HG03280 (cell line): ENCODE measurements at regions not wholly inside any gene's neighbourhood (a gene's known extent, or its start where the extent isn't known, plus 50 kb on each side); places are given as distances from the start of the nearest gene placed in this dataset.
"Not testable (repeated sequence)": the region's sequence is repeated elsewhere in the genome, so short reads cannot be mapped to it uniquely, and the experiment has no call there.

Source experiments
- ATAC-seq: cut with Tn5 transposase; IDR thresholded peaks from one replicate; pipeline ENCODE4 v1.9.1; 2021; ENCODE audit warnings: mild to moderate bottlenecking, moderate library complexity; ENCODE audit not compliant: unreplicated experiment

DNA sequence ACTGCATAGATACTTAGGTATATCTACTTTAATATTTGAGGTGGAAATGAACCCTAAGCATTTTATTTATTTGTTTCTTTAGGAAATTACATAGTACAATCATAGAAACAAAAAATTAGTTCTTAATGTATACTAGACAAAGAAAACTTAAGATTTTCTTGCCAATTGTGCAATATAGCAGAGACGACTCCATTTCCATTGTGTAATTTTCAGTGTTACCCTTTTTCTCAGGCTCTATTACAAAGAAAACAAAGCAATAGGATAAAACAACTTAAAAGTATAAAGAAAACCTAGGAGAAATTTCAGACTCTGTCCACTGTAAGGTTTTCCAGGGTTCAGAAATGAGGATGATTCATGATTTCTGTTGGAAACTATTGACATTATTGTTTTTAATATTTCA is 89.0 kb upstream of the SERTAD2 start:
- no peak for ATAC-seq

DNA sequence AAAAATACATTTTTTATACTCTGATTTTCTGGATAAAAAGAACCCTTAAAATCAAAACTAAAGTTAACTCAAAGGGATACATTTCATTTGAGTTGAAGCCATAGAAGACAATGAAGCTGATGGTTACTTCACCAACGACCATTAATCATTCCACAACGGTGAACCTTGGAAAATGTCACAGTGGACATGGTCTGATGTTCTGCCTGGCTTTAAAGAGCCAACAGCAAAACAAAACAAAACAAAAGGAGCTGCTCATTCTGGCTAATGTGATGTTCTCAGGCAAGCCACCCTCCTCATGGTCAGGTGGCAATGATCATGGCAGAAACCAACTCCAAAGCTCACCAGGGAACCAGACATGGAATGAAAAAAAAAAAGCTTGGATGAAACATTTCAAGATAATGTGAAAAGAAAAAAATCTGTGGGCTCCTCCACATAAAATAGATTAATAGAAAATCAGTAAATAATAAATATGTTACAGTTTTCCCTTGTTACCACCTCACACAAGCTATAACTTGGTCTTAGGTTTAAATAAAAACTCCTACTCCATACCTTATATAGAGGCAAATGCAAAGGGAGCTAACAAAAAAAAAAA is 90.1 kb upstream of the SERTAD2 start:
- no peak for ATAC-seq

DNA sequence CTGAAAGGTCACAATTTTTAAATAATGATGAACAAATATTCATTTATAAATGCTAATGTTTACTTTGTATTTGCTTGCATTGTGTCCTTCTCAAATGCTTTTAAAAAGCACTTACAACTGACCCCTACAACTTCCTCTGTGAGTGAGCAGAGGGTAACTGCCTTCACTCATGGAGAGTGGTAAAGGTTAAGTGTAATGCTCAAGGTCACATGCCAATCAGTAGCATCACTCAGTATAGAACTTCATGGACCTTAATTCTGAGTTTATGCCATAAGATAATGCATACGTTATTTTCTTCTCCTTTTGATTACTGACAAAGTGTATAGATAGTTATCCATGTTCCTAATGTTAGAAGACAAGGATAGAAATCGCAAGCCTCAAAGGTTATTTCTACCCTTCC is 91.8 kb upstream of the SERTAD2 start:
- ATAC-seq: no peak

DNA sequence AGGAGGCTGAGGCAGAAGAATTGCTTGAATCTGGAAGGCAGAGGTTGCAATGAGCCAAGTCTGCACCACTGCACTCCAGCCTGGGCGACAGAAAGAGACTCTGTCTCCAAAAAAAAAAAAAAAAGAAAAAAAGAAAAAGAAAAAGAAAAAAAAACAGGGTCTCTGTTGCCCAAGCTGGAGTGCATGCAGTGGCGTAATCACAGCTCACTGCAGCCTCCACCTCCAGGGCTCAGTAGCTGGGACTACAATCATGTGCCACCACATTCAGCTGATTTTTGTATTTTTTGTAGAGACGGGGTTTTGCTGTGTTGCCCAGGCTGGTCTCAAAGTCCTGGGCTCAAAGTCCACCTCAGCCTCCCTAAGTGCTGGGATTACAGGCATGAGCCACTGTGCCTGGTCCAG is 94.0 kb upstream of the SERTAD2 start:
- not testable (repeated sequence) for ATAC-seq

DNA sequence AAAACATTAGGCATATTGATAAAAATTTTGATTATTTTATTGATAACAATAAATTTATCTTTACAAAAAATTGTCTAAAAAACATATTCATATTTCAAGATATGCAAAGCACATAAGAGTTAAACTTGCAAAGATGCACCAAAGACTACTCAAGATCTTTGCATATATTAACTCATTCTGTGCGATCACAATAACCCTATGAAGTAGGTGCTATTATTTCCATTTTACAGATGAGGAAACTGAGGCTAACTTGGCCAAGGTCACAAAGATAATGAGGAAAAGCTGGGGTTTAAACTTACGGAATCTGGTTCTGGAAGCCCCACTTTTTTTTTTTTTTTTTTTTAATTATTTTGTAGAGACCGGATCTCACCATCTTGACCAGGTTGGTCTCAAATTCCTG is 94.4 kb upstream of the SERTAD2 start:
- no peak for ATAC-seq

DNA sequence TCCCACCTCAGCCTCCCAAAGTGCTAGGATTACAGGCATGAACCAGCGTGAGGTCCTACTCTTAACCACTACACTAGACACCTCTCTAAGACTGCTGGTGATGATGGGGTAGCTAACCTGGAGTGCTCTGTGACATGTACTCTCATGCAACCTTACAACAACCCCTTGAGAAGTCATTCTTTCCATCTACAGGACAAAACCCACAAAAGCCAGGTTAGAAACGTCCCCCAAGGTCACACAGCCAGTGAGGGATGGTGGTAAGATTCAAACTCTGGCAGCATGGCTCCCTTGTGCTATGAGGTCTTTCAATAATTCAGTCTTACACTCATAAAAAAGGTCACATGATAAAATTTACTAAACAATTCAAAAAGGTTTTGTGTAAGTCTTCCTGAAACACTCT is 94.8 kb upstream of the SERTAD2 start:
- ATAC-seq: no peak

DNA sequence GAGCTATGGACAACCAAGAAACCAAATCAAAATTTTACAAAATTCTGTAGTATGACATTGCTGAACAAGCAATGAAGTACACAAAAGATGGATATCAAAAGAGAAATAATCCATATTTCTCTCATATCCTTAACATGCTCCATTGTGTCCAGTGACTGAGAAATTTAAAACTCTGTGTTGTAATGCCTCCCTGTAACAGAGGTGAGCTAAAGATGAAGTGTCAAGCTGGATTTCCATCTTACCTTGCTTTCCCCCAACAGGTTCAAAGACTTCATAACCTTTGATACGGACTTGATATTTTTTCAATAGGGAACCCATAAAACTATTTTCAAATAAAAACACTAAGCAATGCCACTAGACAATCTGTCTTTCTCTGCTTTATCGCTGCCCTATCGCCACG is 95.7 kb upstream of the SERTAD2 start:
- no peak for ATAC-seq

DNA sequence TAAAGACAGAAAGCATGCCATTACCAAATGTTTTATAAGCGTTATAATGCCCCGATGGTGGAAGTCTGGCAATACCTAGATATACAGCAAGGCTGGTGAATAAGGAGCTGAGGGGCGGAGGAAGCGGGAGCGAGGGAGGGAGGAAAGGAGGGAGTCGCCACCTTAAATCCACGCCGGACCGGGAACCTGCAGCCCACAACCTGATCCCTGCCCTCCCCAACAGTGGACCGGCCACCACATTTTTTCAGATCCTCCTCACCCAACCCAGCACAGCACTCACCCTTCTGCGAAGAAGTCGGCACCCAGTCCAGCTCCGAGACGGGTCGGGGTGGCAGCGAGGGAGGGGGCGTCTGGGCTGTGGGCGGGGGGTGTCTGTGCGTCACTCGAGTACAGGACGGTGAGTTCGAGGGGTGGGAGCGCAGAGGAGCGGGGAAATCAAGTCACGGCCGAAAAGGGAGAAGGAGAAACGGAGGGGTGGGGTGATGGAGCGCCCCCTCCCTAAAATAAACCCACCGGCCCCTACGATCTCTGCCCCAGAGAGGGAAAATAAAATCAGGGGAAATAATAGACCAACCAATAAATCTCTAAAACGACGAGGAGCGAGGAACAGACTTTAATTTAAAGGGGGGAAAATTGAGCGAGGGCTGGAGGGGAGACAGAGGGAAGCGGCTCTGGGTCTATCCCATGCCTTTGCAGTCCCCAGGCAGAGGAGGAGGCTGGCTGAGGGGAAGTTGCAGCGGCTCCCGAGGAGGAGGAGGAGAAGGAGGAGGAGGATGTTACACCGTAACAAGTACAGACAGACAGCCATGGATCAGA is 96.5 kb upstream of the SERTAD2 start:
- ATAC-seq: no peak

DNA sequence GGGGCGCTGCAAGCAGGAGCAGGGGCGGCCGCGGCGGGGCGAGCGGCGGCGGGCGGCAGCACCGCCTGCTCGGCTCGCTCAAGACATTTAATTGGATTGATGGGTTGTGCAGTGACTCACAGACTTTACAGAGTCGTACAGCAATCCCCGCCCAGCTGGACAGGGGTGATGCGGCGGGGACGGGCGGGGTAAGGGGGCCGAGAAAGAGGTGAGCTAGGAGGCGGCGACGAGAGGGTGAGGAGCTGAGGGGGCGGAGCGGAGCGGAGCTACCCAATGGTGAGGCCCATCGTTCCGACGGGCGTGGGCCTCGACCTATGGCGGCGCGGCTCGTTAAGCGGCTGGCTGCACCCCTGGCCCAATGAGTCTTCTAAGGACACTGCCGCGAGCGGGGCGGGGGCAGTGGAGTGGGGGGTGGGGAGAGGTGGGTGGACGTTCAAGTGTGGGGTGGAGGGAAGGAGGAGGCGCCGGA is 97.1 kb upstream of the SERTAD2 start:
- ATAC-seq: peak; percentile 86

DNA sequence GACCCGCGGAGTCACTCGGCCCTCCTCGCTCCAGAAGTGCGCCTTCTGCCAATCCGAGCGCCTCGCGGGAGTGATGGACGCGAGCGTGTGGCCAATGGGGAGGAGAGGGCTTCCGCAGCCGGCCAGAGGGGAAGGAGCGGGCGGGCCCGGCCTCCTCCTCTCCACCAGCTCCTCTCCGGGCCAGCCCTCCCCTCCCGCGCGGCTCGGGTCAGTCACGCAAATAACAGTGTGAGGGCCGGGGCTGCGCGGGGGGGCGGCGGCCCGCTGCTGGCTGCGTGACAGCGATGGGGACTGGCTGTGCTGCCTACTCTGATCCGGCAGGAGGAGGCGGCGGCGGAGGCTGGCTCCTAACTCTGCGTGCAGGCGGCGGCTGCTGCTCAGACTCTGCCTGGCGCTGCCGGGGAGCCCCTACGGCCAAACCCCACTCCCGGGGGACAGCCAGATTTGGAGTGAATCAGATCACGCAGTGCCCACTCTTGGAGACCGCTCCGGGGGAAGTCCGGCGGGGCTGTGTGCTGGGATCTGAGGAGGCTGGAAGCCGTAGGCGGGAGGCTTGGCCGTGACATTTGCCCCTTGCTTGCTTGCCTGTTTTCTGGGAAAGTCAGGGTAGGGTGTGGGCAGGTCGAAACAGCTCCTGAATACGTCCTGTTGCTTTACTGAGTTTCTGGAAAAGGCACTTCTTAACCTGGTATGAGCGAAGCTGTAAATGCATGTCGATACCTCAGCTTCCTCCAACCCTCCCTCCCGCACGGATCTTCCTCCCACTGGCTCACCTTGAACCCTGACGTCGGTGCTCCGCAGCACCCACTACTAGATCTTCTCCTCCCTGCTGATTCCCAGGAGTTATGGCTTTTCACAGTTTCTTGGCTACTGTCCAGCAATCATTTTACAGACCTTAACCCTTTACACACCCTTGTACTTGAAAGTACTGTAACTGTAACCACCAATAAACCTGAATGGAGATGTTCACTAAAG is 97.9 kb upstream of the SERTAD2 start:
- peak; percentile 83 for ATAC-seq

DNA sequence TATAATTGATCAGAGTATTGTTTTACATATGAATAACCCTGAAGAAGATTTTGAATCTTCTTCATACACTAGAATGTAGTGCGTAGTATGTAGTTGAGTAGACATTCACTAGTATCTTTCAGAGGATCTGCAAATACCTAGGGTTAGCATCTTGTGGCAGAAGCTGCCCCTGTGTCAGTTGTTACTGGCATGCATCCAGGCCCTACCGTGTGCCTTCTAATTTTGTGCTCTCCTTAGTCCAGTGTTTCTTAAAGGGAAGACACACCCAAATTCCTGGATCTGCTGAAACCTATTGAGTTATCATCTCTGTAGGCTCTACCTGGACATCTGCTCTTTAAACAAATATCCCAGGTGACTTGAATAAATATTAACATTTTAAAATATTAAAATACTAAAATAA is 99.7 kb upstream of the SERTAD2 start:
- ATAC-seq: no peak

DNA sequence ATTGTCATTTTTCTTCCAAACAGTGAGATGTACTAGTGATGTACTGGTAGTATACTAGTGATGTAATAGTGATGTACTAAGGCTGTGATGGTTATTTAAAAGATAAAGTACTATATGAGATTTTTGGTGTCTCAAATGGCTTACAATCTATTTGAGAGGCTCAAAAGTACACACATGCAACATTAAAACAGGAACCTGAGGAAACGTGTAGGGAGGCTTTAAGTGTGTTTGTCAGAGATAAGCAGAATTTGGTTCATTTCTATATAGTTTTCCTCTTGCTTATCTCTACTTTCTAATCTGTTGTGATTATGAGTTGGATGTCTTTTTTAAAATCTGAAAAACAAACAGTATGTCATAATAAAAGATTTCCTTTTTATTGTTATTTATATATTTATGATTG is 100.9 kb upstream of the SERTAD2 start:
- no peak for ATAC-seq

DNA sequence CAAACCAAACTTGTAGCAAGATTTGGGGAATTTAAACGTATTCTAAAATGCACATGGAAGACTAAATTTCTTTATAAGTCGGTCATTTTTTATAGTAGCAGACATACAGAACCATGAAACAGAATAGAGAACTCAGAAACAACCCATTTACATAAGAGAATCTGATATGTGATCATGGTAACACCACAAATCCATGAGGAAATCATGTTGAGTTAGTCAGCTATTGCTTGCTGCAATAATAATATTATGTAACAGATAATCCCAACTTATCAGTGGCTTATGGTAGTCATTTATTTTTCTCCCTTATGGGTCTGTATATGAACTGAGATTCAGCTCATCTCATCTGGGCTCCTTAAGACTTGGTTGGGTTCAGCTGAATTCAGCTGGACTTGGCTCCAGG is 103.4 kb upstream of the SERTAD2 start:
- ATAC-seq: no peak

DNA sequence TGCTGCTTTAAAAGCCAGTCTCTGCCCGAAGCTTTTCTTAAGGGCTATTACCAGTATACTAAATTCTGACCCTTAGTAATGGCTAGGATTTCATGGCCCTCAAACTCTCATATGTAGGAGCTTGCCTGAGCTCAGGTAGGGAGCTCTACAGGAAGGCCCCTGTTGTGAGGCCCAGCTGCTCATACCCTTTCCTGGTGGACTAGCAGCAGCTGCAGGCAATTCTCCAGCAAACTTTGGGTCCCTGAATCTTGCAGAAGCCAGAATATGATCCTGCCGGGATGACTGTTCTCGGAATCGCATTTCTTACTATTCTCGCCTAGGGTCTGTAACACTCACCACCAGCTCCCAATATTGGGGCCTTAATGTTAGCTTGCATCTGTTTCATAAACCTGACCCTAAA is 106.4 kb upstream of the SERTAD2 start:
- ATAC-seq: no peak

DNA sequence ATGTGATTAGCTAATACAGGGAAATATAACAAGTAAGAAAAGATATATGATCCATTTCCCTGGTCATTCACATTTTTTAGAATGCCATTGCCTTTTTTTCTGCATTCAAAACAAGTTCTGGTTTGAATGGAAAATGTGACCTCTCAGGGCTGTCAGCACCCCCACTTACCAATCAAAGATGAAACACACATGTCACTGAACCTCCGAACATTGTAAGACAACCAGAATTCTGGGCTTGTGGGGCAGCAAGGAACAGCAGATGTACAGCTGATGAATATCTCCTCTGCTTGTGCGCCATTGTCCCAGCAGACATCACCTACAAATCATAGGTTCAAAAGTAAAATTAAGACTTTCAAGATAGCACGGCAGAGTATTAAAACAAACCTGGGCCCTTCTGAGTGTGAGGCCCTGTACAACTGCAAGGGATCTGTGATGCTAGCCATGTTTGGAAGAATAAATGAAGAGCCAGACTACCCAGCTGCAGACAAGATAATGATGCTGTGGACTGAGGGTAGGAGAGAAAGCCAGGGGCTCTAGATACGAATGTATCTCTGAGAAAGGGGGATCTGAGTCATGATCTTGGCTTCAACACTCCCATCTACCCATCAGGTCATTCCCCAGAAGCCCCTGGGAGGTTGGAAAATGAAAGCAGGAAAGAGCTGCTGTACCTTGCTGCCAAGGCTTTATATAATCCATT is 108.7 kb upstream of the SERTAD2 start:
- no peak for ATAC-seq

DNA sequence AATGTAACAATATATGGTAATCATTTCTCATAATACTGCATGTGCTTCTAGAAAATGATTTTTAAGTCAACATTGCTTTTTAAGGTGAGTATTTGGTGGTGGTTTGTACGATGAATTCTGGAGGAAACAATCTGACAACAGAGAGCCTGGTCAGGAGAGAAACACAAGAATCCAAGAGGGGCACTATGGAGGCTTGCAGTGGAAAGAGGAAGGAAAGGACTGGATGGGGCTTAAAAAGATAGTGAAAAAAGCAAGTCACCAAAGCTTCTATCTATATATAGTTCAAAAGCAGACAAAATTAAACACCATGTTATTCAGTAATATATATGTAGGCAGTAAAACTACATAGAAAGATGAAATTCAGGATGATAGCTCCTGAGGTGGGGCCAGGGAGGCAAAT is 109.4 kb upstream of the SERTAD2 start:
- ATAC-seq: no peak

DNA sequence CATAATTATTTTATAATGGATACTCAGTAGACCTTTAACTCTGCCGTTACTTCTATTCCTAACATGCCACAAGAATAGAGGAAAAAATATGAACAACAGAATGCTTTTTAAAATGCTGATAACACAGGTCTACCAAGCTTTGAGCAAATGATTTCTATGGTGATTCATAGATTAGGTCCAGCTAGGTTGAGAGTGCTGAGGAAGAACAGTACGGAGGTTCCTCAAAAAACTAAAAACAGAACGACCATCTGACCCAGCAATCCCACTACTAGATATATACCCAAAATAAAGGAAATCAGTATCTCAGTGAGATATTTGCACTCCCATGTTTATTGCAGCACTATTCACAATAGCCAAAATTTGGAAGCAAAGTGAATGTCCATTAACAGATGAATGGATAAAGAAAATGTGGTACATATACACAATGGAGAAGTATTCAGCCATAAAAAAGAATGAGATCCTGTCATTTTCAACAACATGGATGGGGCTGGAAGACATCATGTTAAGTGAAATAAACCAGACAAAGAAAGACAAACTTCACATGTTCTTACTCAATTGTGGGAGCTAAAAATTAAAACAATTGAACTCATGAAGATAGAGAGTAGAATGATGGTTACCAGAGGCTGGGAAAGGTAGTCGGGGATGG is 111.6 kb upstream of the SERTAD2 start:
- ATAC-seq: no peak

DNA sequence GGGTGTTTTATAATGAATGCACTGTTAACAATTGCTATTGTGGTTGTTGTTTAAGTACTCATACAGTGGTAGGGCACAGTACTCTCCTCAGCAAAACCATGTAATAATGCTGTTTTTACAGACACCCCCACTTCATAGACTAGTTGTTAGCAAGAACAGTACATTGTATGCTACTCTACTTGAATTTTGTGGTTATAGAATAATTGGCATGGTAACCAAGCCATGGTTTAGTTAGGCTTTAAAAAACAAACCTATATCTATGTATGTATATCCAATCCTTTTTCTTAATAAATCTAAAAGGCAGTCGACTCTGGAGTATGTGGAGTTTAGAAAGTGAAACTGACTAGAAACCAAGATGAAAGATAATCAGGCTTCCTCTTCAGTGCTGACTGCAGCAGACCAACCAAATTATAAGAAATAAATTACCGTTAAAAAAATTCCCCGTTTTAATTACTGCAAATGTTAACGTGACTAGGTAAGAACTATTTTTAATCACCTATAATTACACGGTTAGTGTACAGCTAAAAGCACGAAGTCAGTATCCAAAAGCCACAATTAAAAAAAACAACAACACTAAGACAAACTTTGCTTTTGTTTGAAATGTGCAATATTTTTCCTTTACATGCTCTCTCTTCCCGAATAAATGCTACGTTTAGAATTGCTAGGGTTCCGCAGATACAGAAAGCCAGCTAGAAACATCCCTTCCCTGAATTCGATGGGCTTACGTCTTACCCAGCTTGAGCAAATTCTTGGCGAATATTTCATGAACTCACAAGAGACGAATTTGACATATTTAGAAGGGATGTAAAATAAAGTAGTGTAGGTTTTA is 113.3 kb upstream of the SERTAD2 start:
- peak; percentile 40 for ATAC-seq

DNA sequence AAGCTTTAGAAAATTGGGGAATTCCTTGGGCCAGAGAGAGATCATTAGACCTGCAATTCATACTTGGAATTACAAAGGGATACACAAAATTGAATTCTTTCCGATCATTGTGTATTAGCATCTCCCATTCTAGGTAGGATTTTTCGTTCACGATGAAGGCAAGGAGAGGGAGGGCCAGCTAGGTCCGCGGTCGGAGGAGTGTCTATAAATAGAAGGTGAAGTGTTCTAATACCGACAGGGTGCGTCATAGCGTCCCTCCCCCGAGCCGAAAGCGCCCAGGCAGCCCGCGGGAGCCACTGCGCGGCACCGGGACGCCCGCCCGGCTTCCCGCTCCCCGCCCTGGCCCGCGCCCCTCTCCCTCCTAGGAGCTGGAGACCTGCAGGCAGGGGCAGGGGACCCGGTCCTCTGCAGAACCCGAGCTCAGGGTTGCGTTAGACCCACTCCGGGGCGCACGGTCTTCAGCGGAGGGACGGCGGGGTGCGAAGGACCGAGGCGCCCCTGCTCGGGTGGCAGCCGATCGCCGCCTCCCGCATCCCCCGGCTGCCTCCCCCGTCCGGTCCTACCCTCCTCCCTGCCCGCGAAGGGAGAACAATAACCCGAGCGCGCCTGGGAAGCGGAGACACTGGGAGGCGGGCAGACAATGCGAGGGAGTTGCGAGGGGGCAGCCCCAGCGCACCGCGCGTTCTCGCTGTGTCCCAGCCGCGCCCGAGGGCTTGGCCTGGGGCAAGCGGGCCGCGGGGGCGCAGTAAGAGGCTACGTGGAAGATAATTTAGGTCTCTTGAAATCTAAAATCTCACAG is 114.2 kb upstream of the SERTAD2 start:
- ATAC-seq: peak; percentile 78
